Sigmoid colon (tissue), 4 donors: ENCODE measurements at regions not wholly inside any gene's neighbourhood (a gene's known extent, or its start where the extent isn't known, plus 50 kb on each side); places are given as distances from the start of the nearest gene placed in this dataset.

Experiments used
- EP300 ChIP-seq, 4 donors: sonication (generic); formaldehyde crosslinking; IDR thresholded peaks; one replicate each; pipeline ENCODE4 v1.6.1; 2017; ENCODE audit warnings: antibody characterized with exemption in 4 of 4
- POLR2A ChIP-seq, 2 donors: fragments of 450-650 bp; IDR thresholded peaks; one replicate each; pipeline ENCODE4 v1.6.1; 2016; ENCODE audit warnings: antibody characterized with exemption in 2 of 2, mild to moderate bottlenecking in 2 of 2, moderate library complexity in 2 of 2
- TF ChIP-seq, protein P1 (sequence below), 4 experiments: fragments of 450-650 bp in 3 of 4; fragments of 200-600 bp in 1 of 4; IDR thresholded peaks; one replicate each; pipeline ENCODE4 v1.5.1; 2016 to 2019; ENCODE audit warnings: antibody characterized with exemption in 4 of 4, mild to moderate bottlenecking in 3 of 4, moderate library complexity in 2 of 4

DNA sequence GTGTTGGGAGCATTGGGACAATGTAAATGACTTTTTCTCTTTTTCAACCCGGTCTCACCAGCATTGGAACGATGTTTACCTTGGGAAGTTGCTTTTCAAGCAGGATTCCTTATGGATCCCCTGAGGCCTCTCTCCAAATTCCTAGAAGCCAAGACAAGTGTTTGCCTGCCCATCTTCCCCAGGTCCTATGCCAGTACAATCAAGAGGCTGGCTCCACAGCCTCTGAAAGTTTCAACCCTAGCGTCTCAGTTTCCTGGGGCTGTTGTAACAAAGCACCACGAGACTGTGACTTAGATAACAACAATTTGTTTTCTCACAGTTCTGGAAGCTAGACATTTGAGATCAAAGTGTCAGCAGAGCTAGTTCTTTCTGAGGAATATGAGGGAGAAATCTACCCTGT, 347.2 kb upstream of the UMPS start:
- TF ChIP-seq POLR2A (IDR thresholded peaks at IDR 0.05), result no peak
- TF ChIP-seq, protein P1, sequence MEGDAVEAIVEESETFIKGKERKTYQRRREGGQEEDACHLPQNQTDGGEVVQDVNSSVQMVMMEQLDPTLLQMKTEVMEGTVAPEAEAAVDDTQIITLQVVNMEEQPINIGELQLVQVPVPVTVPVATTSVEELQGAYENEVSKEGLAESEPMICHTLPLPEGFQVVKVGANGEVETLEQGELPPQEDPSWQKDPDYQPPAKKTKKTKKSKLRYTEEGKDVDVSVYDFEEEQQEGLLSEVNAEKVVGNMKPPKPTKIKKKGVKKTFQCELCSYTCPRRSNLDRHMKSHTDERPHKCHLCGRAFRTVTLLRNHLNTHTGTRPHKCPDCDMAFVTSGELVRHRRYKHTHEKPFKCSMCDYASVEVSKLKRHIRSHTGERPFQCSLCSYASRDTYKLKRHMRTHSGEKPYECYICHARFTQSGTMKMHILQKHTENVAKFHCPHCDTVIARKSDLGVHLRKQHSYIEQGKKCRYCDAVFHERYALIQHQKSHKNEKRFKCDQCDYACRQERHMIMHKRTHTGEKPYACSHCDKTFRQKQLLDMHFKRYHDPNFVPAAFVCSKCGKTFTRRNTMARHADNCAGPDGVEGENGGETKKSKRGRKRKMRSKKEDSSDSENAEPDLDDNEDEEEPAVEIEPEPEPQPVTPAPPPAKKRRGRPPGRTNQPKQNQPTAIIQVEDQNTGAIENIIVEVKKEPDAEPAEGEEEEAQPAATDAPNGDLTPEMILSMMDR (IDR thresholded peaks at IDR 0.05), result no peak
- TF ChIP-seq EP300 (IDR thresholded peaks at IDR 0.05), result no peak
